BE2C (cell line): ENCODE measurements at regions not wholly inside any gene's neighbourhood (a gene's known extent, or its start where the extent isn't known, plus 50 kb on each side); places are given as distances from the start of the nearest gene placed in this dataset.

ENCODE experiments used
- DNase-seq: peaks from one replicate; pipeline ENCODE4 v3.0.0-alpha.2; 2020
- H3K27me3 ChIP-seq: fragments of 250-450 bp; sonication (Bioruptor Pico); 2 replicates; pipeline ENCODE4 v1.5.1; 2020; ENCODE audit warnings: mild to moderate bottlenecking
- H3K36me3 ChIP-seq: fragments of 250-450 bp; sonication (Bioruptor Pico); 2 replicates; pipeline ENCODE4 v1.5.1; 2020; ENCODE audit warnings: mild to moderate bottlenecking
- H3K4me1 ChIP-seq: fragments of 250-450 bp; sonication (Bioruptor Pico); 2 replicates; pipeline ENCODE4 v1.5.1; 2020
- H3K4me3 ChIP-seq: 2 replicates; pipeline ENCODE4 v1.5.1; 2011; ENCODE audit warnings: low read depth, low read length
- H3K9me3 ChIP-seq: fragments of 250-450 bp; sonication (Bioruptor Pico); 2 replicates; pipeline ENCODE4 v1.5.1; 2020
- TF ChIP-seq, protein P1 (sequence below): IDR thresholded peaks from 2 replicates; pipeline ENCODE4 v1.5.1; 2012; ENCODE audit warnings: mild to moderate bottlenecking, low read depth, low read length

DNA sequence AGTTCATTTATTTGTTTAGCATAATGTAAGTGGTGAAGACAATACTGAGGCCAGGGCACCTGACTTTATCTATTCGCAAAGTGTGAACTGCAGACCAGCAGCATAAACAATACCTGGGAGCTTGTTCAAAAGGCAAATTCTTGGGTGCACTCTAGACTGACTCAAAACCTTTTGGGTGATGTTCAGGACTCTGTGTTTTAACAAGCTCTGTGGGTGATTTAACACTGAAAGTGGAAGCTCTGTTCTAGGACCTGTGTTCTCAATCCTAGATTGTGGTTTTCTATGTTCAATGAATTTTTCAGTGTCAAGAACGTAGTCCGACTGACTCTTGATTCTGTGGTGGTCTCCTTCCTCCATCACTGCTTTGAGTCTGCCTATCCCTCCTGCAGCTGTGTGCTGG is 71.9 kb downstream of the GPR88 start:
- H3K27me3 ChIP-seq, result peaks cover 25% of the 10 kb centered on the region
- no peaks in the 10 kb centered on the region; the same call in 1 of the 2 replicates for H3K9me3 ChIP-seq
- TF ChIP-seq, protein P1, sequence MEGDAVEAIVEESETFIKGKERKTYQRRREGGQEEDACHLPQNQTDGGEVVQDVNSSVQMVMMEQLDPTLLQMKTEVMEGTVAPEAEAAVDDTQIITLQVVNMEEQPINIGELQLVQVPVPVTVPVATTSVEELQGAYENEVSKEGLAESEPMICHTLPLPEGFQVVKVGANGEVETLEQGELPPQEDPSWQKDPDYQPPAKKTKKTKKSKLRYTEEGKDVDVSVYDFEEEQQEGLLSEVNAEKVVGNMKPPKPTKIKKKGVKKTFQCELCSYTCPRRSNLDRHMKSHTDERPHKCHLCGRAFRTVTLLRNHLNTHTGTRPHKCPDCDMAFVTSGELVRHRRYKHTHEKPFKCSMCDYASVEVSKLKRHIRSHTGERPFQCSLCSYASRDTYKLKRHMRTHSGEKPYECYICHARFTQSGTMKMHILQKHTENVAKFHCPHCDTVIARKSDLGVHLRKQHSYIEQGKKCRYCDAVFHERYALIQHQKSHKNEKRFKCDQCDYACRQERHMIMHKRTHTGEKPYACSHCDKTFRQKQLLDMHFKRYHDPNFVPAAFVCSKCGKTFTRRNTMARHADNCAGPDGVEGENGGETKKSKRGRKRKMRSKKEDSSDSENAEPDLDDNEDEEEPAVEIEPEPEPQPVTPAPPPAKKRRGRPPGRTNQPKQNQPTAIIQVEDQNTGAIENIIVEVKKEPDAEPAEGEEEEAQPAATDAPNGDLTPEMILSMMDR, result no peak
- no peaks in the 10 kb centered on the region for H3K36me3 ChIP-seq
- no peak for DNase-seq
- no peak overlapping the region for H3K4me3 ChIP-seq
- H3K4me1 ChIP-seq, result no peaks in the 10 kb centered on the region

DNA sequence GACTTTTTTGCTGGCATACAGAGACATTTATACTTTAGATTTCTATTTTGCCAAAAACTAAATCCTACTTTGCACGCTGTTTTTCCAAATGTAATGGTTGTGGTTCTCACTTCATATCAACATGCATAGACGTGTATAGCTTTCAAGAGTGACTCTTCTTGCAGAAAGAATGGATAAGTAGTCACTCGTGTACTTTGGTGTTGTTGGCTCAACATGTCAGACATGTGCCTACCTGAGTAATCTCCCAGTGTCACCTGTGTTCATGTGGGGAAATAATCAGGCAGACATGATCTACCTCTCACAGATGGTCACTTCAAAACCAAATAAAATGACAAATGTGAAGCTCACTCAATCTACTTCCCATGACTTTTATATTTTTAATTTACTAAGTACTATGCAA is 73.1 kb downstream of the GPR88 start:
- no peak for DNase-seq
- Histone ChIP-seq H3K36me3 (no peaks in the 10 kb centered on the region), H3K9me3 (no peaks in the 10 kb centered on the region), H3K4me3 (no peak overlapping the region), H3K27me3 (peaks cover 25% of the 10 kb centered on the region), H3K4me1 (no peaks in the 10 kb centered on the region)
- TF ChIP-seq, protein P1, result no peak

DNA sequence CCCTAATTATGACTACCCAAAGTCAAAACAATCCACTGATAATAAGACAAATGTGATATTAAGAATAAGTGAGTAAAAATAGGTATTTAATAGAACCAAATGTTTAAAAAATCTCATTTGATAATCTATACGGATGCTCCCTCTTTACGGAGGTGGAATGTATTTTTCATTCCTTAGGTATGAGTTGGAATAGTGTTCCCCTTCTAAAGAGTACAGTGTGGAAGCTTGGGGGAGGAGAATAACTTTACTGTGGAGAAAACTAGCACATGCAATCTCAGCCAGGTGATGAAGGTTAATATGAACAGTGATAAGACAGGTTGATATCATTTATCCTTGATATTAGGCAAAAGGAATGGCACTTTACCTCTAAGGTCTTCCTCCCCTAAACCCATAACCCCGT is 74.6 kb downstream of the GPR88 start:
- DNase-seq, result no peak
- TF ChIP-seq, protein P1, result no peak
- no peaks in the 10 kb centered on the region for H3K9me3 ChIP-seq

DNA sequence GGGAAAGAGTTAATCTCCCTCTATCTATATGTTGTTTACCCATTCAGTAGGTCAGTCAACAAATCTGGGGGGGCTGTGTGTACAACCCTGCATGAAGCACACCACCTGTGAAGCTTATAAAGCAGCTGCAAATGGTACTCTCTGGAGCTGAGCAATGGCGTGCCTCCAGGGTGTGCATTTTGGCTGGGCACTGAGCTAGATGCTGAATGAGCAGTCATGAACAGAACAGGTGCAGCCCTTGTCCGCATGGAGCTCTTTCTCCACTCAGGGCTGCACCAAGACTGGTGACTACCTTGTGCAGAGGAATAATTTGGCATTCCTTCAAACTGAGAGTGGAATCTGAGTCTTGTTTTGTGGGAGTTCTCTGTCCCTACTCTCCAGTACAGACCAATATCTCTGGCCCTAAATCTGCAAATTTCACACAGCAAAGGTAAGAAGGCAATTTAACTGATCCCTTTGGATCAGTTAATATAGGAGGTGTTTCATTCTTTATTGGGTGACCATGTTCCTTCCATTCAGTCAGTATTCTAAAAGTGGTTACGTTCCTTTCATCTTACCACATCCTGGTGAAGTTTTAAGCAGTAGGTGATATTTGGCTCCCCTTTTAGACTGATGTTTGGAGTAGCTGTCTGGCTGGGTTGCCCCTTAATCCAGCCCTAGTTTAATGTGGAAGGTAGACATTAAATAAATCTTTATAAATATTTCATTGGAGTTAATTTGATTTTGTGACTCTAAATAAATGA is 76.0 kb downstream of the GPR88 start:
- Histone ChIP-seq H3K36me3 (no peaks in the 10 kb centered on the region), H3K4me1 (no peaks in the 10 kb centered on the region), H3K4me3 (no peak overlapping the region), H3K27me3 (peaks cover 21% of the 10 kb centered on the region), H3K9me3 (no peaks in the 10 kb centered on the region)
- TF ChIP-seq, protein P1, result no peak
- no peak for DNase-seq

More for the DNA sequence above, 74.6 kb downstream of the GPR88 start:
- Histone ChIP-seq H3K4me3 (no peak overlapping the region), H3K27me3 (peaks cover 25% of the 10 kb centered on the region), H3K4me1 (no peaks in the 10 kb centered on the region), H3K36me3 (no peaks in the 10 kb centered on the region)

DNA sequence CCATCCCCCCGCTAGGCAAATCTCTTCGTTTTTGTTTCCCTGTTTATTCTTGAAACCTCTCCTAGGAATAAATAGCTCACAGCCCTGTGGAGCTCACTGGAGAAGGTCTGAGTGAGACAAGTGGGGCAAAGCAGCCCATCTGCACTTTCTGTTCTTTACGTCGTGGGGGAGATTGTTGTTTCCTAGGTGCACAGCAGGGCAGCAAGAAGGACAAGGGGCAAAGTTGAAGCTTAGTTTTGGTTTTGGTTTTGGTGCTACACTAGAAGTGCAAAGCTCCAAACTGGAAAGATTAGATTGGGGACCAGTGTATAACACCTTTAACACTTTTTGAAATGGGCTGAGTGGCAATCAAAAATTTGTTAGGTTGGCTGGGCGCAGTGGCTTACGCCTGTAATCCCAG is 76.6 kb downstream of the GPR88 start:
- H3K36me3 ChIP-seq, result no peaks in the 10 kb centered on the region
- peaks cover 21% of the 10 kb centered on the region for H3K27me3 ChIP-seq
- H3K9me3 ChIP-seq, result no peaks in the 10 kb centered on the region
- no peaks in the 10 kb centered on the region for H3K4me1 ChIP-seq
- H3K4me3 ChIP-seq, result no peak overlapping the region
- TF ChIP-seq, protein P1, result no peak
- DNase-seq, result no peak

DNA sequence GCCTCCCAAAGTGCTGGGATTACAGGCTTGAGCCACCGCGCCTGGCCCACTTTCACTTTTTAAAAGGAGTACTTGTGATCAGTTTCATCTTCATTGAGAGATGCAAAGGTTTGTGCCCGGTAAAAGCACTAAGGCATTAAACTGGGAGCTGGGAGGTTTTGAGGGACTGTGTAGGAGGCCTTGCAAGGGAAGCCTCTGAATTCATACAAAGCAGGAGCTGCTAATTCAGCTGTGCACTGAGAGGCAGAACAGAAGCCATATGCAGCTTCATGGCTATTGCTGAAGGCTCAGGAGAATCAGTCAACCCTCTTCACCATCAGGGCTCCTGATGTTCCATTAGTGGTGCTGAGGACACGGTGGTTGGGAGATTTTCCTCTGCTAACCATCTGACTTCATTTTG is 77.7 kb downstream of the GPR88 start:
- Histone ChIP-seq H3K27me3 (peaks cover 17% of the 10 kb centered on the region), H3K4me3 (no peak overlapping the region), H3K36me3 (no peaks in the 10 kb centered on the region), H3K9me3 (no peaks in the 10 kb centered on the region), H3K4me1 (no peaks in the 10 kb centered on the region)
- DNase-seq, result no peak
- TF ChIP-seq, protein P1, result no peak
